ENCODE measurements at regions not wholly inside any gene's neighbourhood (a gene's known extent, or its start where the extent isn't known, plus 50 kb on each side); places are given as distances from the start of the nearest gene placed in this dataset.

- DNase-seq: no peak
Measured at GRCh38 chr21:21730512-21730911, 732.3 kb downstream of the NCAM2 start.

GRCh38 chr21:21731626-21732025, 733.4 kb downstream of the NCAM2 start:
- no peak for DNase-seq

GRCh38 chr21:21734088-21734487, 735.9 kb downstream of the NCAM2 start:
- no peak for DNase-seq

GRCh38 chr21:21737186-21737585, 739.0 kb downstream of the NCAM2 start:
- DNase-seq: no peak

- no peak for DNase-seq
Measured at GRCh38 chr21:21740207-21740606, 742.0 kb downstream of the NCAM2 start.

GRCh38 chr21:21750124-21750825, 752.1 kb downstream of the NCAM2 start:
- DNase-seq: no peak

GRCh38 chr21:21751286-21751685, 753.1 kb downstream of the NCAM2 start:
- no peak for DNase-seq

- DNase-seq: no peak
Measured at GRCh38 chr21:21762855-21763254, 764.6 kb downstream of the NCAM2 start.

- DNase-seq: no peak
Measured at GRCh38 chr21:21764281-21764680, 766.1 kb downstream of the NCAM2 start.

- DNase-seq: no peak
Measured at GRCh38 chr21:21767276-21767675, 769.1 kb downstream of the NCAM2 start.

GRCh38 chr21:21788591-21788990, 790.4 kb downstream of the NCAM2 start:
- DNase-seq: no peak

- no peak for DNase-seq
Measured at GRCh38 chr21:21801921-21802320, 803.7 kb downstream of the NCAM2 start.

- no peak for DNase-seq
Measured at GRCh38 chr21:21806711-21807597, 808.7 kb downstream of the NCAM2 start.

GRCh38 chr21:21807598-21807903, 809.3 kb downstream of the NCAM2 start:
- no peak for DNase-seq

- no peak for DNase-seq
Measured at GRCh38 chr21:21813289-21813688, 815.1 kb downstream of the NCAM2 start.

- no peak for DNase-seq
Measured at GRCh38 chr21:21813934-21814333, 815.7 kb downstream of the NCAM2 start.

GRCh38 chr21:21816778-21817177, 818.6 kb downstream of the NCAM2 start:
- DNase-seq: no peak

GRCh38 chr21:21818898-21819297, 820.7 kb downstream of the NCAM2 start:
- DNase-seq: no peak

GRCh38 chr21:21828130-21828529, 829.9 kb downstream of the NCAM2 start:
- DNase-seq: no peak

- DNase-seq: no peak
Measured at GRCh38 chr21:21831036-21831435, 832.8 kb downstream of the NCAM2 start.

GRCh38 chr21:21845901-21846300, 847.7 kb downstream of the NCAM2 start:
- DNase-seq: no peak

- DNase-seq: no peak
Measured at GRCh38 chr21:21851205-21851604, 853.0 kb downstream of the NCAM2 start.

GRCh38 chr21:21851657-21852056, 853.4 kb downstream of the NCAM2 start:
- peak; percentile 19 for DNase-seq

- DNase-seq: no peak
Measured at GRCh38 chr21:21858502-21859334, 860.5 kb downstream of the NCAM2 start.
